ENCODE measurements at regions not wholly inside any gene's neighbourhood (a gene's known extent, or its start where the extent isn't known, plus 50 kb on each side); places are given as distances from the start of the nearest gene placed in this dataset.

DNA sequence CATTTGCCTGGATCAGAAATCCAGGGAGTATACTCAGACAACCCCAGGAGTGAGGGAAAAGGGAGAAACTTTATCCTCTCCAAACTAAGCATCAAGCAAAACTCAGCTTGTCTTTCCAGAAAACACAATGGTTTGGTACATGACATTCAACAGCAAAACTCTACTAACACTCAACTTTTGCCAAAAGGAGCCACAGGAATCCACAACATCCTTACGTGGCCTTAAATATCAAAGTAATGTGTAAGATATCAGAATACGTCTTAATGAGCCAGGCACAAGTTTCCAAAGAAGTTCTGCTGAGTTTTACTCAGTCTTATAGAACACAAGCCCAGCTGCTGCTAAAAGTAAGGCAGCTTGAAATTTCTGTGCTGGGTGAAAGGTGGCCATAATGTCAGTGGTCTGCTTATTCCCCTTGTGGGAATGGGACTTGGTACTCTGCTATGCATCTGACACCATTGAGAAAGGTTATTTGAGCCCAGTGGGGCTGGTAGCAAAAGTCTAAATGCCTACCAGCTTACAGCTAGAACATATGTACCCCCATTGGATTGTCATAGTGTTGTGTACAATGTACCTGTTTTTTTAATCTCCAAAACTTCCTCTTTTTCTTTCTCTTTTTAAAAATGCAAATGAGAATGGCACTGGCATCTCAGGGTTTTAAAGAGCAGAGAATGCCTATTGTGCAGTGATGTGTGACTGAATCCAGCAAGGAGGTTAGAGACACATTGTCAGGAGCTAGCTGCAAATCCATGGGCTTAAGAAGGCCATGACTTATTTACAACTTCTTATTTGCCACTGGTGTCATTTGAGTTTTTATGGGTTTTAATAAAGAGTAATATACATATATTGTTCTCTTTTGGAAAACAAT lies 62.0 kb upstream of the ST6GALNAC3 start:
- TF ChIP-seq POLR2A (IDR thresholded peaks at IDR 0.05; ENCODE audit: low read length) = no peak
- no peak for TF ChIP-seq GATA1 (IDR thresholded peaks at IDR 0.05; ENCODE audit: low read depth, low read length)
